ENCODE measurements at regions not wholly inside any gene's neighbourhood (a gene's known extent, or its start where the extent isn't known, plus 50 kb on each side); places are given as distances from the start of the nearest gene placed in this dataset.

- TF ChIP-seq CTCF (IDR thresholded peaks at IDR 0.05) (no peak), POLR2A (IDR thresholded peaks at IDR 0.05) (no peak), POLR2AphosphoS5 (IDR thresholded peaks at IDR 0.05) (no peak)
These were observed 819.6 kb upstream of the ARGLU1 start for GRCh38 chr13:107387525-107387924.
